Spleen (tissue), 11 donors: ENCODE measurements at regions not wholly inside any gene's neighbourhood (a gene's known extent, or its start where the extent isn't known, plus 50 kb on each side); places are given as distances from the start of the nearest gene placed in this dataset.

Source experiments
- DNase-seq: peaks from one replicate; pipeline ENCODE4 v3.0.0-alpha.2; 2020
- H3K27ac ChIP-seq, 8 donors: fragments of 200-600 bp; sonication (generic) in 7 of 8; 1 replicate in 4 of 8; 2 replicates in 4 of 8; pipeline versions ENCODE4 v1.5.0 to v1.8.0; 2016 to 2021; ENCODE audit warnings: inconsistent platforms in 4 of 8, mild to moderate bottlenecking in 4 of 8, moderate library complexity in 1 of 8
- H3K27me3 ChIP-seq, 7 donors: fragments of 200-600 bp; sonication (generic) in 6 of 7; replicated peaks in 1 of 7; 1 replicate in 4 of 7; 2 replicates in 3 of 7; pipeline versions ENCODE4 v1.5.0 to v1.8.0; 2016 to 2021; ENCODE audit warnings: inconsistent platforms in 3 of 7, mild to moderate bottlenecking in 1 of 7
- H3K36me3 ChIP-seq, 6 donors: fragments of 200-600 bp; sonication (generic) in 5 of 6; 1 replicate in 4 of 6; 2 replicates in 2 of 6; pipeline versions ENCODE4 v1.5.0 to v1.8.0; 2016 to 2021; ENCODE audit warnings: inconsistent platforms in 2 of 6
- H3K4me1 ChIP-seq, 6 donors: fragments of 200-600 bp; sonication (generic) in 5 of 6; 1 replicate in 3 of 6; 2 replicates in 3 of 6; pipeline versions ENCODE4 v1.5.0 to v1.8.0; 2016 to 2021; ENCODE audit warnings: inconsistent platforms in 3 of 6
- H3K4me3 ChIP-seq, 8 donors: fragments of 200-600 bp; sonication (generic) in 7 of 8; 1 replicate in 4 of 8; 2 replicates in 4 of 8; pipeline versions ENCODE4 v1.5.0 to v1.8.0; 2016 to 2021; ENCODE audit warnings: inconsistent platforms in 4 of 8, mild to moderate bottlenecking in 4 of 8, moderate library complexity in 2 of 8
- H3K9me3 ChIP-seq, 8 donors: fragments of 200-600 bp; sonication (generic) in 7 of 8; 1 replicate in 4 of 8; 2 replicates in 4 of 8; pipeline versions ENCODE4 v1.5.0 to v1.8.0; 2016 to 2021; ENCODE audit warnings: inconsistent platforms in 4 of 8
- POLR2A ChIP-seq, 3 donors: fragments of 450-650 bp; IDR thresholded peaks; one replicate each; pipeline ENCODE4 v1.5.1; 2017; ENCODE audit warnings: antibody characterized with exemption in 3 of 3, mild to moderate bottlenecking in 1 of 3
- POLR2AphosphoS5 ChIP-seq, 3 donors: sonication (generic); formaldehyde crosslinking; IDR thresholded peaks; one replicate each; pipeline ENCODE4 v1.5.1; 2017; ENCODE audit warnings: antibody characterized with exemption in 3 of 3
- WGBS, 5 donors: extraction: QIAGEN DNeasy Blood & Tissue Kit in 3 of 5; methylation state at CpG; one replicate each; pipeline versions ENCODE4 v1.1.5 to v1.1.7; 2013 to 2018; 5-methylcytosine and 5-hydroxymethylcytosine counted together
- intact Hi-C: fragments of 100-400 bp; cut with DNase I; formaldehyde crosslinking; loops from one replicate; pipeline ENCODE4 v1.15.0; 2023; ENCODE audit warnings: low total_unique reads
- TF ChIP-seq, protein P1 (sequence below), 11 experiments: fragments of 200-600 bp in 7 of 11; fragments of 450-650 bp in 4 of 11; sonication (generic) in 4 of 11; IDR thresholded peaks in 8 of 11; conservative IDR thresholded peaks in 3 of 11; 1 replicate in 7 of 11; 2 replicates in 4 of 11; pipeline versions ENCODE4 v1.4.0 to v1.8.0; 2016 to 2021; ENCODE audit warnings: antibody characterized with exemption in 11 of 11, inconsistent platforms in 4 of 11, mild to moderate bottlenecking in 1 of 11
- donor health status: healthy with polysubstance abuse.
- donor health status: DM: no; HTN: no; CAD: no; lungs with moderate emphysema.
- donor health status: DM: no; HTN: no; CAD: no.
- donor health status: Bipolar disorder and iron deficiency.
- donor health status: healthy.
- donor health status: DM: no; HTN: no; CAD: no.
- donor health status: DM: yes; HTN: yes; CAD: no.

DNA sequence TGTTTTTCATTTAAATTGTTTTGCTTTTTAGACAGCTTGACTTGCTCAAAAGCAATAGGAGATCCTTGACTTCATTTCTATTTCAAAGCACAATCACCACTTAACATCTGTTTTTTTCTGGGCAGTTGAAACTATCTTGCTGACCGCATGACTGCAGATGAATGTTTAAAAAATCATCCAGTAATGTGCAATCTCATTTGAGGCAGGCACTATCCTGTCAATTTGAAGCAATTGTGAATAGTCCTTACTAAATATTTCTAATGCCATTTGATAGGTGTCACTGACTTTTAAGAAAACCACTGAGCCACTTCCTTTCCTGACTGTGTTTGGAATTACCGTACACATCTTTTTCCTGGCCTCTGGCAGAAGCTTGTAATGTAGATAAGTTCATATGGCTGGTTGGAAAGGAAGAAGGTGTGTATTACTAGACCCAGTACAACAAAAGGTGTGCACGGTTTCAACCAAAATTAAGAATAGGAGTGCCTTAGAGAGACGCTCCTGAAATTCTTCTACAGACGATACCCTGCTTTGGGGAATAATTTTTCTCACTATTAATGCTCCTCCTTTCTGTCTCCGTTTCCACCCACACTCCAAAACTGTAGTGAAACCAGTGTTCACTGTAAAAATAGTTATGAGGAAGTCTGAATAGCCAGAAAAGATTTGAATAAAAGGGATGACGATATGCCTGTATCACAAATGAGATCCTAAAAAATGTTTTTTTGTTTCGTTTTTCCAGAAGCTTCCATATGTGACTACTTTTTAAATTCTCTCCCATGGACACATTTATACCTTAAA is 136.7 kb upstream of the MOCS2 start:
- Histone ChIP-seq H3K36me3 (no peaks in the 10 kb centered on the region), H3K27me3 (no peaks in the 10 kb centered on the region), H3K9me3 (no peaks in the 10 kb centered on the region), H3K4me1 (no peaks in the 10 kb centered on the region), H3K4me3 (no peak overlapping the region), H3K27ac (no peak overlapping the region)
- intact Hi-C loops, result no loop called here
- TF ChIP-seq, protein P1, sequence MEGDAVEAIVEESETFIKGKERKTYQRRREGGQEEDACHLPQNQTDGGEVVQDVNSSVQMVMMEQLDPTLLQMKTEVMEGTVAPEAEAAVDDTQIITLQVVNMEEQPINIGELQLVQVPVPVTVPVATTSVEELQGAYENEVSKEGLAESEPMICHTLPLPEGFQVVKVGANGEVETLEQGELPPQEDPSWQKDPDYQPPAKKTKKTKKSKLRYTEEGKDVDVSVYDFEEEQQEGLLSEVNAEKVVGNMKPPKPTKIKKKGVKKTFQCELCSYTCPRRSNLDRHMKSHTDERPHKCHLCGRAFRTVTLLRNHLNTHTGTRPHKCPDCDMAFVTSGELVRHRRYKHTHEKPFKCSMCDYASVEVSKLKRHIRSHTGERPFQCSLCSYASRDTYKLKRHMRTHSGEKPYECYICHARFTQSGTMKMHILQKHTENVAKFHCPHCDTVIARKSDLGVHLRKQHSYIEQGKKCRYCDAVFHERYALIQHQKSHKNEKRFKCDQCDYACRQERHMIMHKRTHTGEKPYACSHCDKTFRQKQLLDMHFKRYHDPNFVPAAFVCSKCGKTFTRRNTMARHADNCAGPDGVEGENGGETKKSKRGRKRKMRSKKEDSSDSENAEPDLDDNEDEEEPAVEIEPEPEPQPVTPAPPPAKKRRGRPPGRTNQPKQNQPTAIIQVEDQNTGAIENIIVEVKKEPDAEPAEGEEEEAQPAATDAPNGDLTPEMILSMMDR (IDR thresholded peaks at IDR 0.05 in 8 of 11, conservative IDR thresholded peaks at IDR 0.05 in 3 of 11), result no peak
- TF ChIP-seq POLR2AphosphoS5 (IDR thresholded peaks at IDR 0.05) (no peak), POLR2A (IDR thresholded peaks at IDR 0.05) (no peak)
- WGBS, 5 donors, result 31 to 43% (median 35%) methylated on average over 8 of the region's 8 CpGs
- no peak for DNase-seq

DNA sequence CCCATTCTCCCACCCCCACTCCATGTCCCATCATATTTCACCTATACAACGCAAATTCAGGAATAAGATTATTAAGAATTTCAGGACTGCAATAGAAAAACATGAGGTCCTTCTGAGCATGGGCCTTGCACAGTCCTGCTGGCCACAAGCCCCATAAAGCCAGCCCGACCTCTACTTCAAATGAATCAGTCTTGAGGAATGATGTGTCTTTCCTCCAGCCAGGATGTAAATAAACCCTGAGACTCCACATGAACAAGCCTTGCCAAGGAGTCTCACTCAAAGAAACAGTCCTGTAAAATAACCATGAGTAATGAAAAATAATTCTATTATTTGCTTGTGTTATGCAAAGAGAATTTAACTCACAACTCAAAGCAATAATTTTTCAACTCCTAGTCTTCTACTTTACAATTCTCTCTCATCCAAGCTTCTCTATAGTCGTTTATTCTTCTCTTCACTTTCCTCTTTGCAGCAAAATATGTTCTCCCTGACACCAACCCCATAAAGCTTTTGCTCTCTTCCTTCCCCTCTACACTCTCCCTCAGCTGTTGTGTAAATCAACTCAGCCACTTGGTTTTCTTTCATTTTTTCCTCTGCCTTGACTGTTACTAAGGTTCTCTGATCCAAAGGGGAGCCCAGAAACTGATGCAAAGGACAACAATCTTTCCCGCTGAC is 140.1 kb upstream of the MOCS2 start:
- H3K27me3 ChIP-seq, result no peaks in the 10 kb centered on the region
- intact Hi-C loops, result no loop called here
- DNase-seq, result no peak
- WGBS, 5 donors, result 66 to 82% (median 70%) methylated on average over 4 of the region's 4 CpGs
- TF ChIP-seq POLR2A (IDR thresholded peaks at IDR 0.05) (no peak), POLR2AphosphoS5 (IDR thresholded peaks at IDR 0.05) (no peak)
- TF ChIP-seq, protein P1 (IDR thresholded peaks at IDR 0.05 in 8 of 11, conservative IDR thresholded peaks at IDR 0.05 in 3 of 11), result no peak
- H3K9me3 ChIP-seq, result no peaks in the 10 kb centered on the region
- H3K27ac ChIP-seq, result no peak overlapping the region
- H3K36me3 ChIP-seq, result no peaks in the 10 kb centered on the region
- no peaks in the 10 kb centered on the region for H3K4me1 ChIP-seq
- H3K4me3 ChIP-seq, result no peak overlapping the region

DNA sequence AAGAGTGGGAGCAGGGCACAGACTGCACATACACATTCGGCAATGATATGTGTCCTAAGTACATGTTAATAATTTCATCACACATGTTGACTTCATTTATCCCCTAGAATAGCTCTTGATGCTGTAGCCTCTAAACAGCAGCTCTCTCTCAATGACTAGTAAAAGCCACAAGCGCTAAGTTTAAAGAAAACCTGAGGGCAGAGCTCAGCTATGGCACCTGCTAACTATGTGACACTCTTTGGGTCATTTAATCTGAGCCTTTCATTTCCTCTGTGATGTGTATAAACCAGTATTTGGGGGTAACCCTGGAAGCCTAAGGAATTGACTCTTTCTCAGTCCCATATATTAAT is 140.6 kb upstream of the MOCS2 start:
- intact Hi-C loops, result no loop called here
- no peaks in the 10 kb centered on the region for H3K4me1 ChIP-seq
- H3K27ac ChIP-seq, result no peak overlapping the region
- no peaks in the 10 kb centered on the region for H3K27me3 ChIP-seq
- 91 to 95% (median 94%) methylated on average over 2 of the region's 2 CpGs for WGBS, 5 donors
- H3K4me3 ChIP-seq, result no peak overlapping the region
- no peak for DNase-seq
- H3K9me3 ChIP-seq, result no peaks in the 10 kb centered on the region
- TF ChIP-seq, protein P1 (IDR thresholded peaks at IDR 0.05 in 8 of 11, conservative IDR thresholded peaks at IDR 0.05 in 3 of 11), result no peak
- TF ChIP-seq POLR2A (IDR thresholded peaks at IDR 0.05) (no peak), POLR2AphosphoS5 (IDR thresholded peaks at IDR 0.05) (no peak)
- H3K36me3 ChIP-seq, result no peaks in the 10 kb centered on the region

DNA sequence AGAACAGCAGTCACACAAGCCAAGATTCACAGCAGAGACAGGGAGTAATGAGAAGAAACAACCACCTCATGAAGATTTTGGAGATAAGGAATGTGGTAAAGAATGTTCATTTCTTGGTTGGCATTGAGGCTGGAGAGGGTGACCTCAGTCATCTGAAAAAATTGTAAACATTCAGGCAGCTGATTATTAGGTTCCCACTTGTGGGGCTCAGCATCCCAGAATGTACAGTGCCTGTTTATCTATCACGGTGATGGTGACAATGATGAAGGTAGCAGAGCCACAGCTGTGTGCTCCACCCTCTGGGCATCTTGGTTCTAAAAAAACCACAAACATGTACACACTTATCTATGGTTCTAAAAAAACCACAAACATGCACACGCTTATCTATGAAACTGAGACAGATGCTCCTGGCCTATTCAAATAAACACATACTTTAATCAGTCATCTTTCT is 143.9 kb upstream of the MOCS2 start:
- no peak for DNase-seq
- intact Hi-C loops, result no loop called here
- TF ChIP-seq POLR2AphosphoS5 (IDR thresholded peaks at IDR 0.05) (no peak), POLR2A (IDR thresholded peaks at IDR 0.05) (no peak)
- TF ChIP-seq, protein P1 (IDR thresholded peaks at IDR 0.05 in 8 of 11, conservative IDR thresholded peaks at IDR 0.05 in 3 of 11), result no peak
- Histone ChIP-seq H3K4me3 (no peak overlapping the region), H3K27me3 (no peaks in the 10 kb centered on the region), H3K27ac (no peak overlapping the region), H3K36me3 (no peaks in the 10 kb centered on the region), H3K4me1 (no peaks in the 10 kb centered on the region), H3K9me3 (no peaks in the 10 kb centered on the region)
- 46 to 68% (median 62%) methylated on average over 2 of the region's 2 CpGs for WGBS, 5 donors
